HCT116 (cell line): ENCODE measurements at regions not wholly inside any gene's neighbourhood (a gene's known extent, or its start where the extent isn't known, plus 50 kb on each side); places are given as distances from the start of the nearest gene placed in this dataset.

Experiments used
- CBX3 ChIP-seq: IDR thresholded peaks from 2 replicates; pipeline ENCODE4 v1.6.1; 2012; ENCODE audit warnings: low read depth
- CEBPB ChIP-seq: IDR thresholded peaks from 2 replicates; pipeline ENCODE4 v1.6.1; 2012; ENCODE audit warnings: low read depth
- EZH2 ChIP-seq: fragments of 200-600 bp; sonication (generic); IDR thresholded peaks from 2 replicates; pipeline ENCODE4 v1.6.1; 2017; ENCODE audit warnings: antibody characterized with exemption, mixed run types
- POLR2AphosphoS5 ChIP-seq: IDR thresholded peaks from 2 replicates; pipeline ENCODE4 v1.6.1; 2011; ENCODE audit warnings: mild to moderate bottlenecking, low read depth, low read length, moderate library complexity
- RAD21 ChIP-seq: IDR thresholded peaks from 2 replicates; pipeline ENCODE4 v1.6.1; 2012; ENCODE audit warnings: low read depth, mild to moderate bottlenecking
- TF ChIP-seq, protein P1 (sequence below), 3 experiments: fragments of 200-600 bp in 1 of 3; sonication (generic) in 1 of 3; IDR thresholded peaks in 2 of 3; conservative IDR thresholded peaks in 1 of 3; 2 replicates each; pipeline ENCODE4 v1.5.1; 2012 to 2017; ENCODE audit warnings: low read depth in 2 of 3, low read length in 2 of 3, antibody characterized with exemption in 1 of 3, borderline replicate concordance in 1 of 3, control low read depth in 1 of 3, mild to moderate bottlenecking in 1 of 3, mixed read lengths in 1 of 3, mixed run types in 1 of 3, moderate library complexity in 1 of 3; ENCODE audit not compliant: insufficient read depth in 1 of 3
- TF ChIP-seq, protein P2 (sequence below): IDR thresholded peaks from 2 replicates; pipeline ENCODE4 v1.6.1; 2012; ENCODE audit warnings: low read depth

DNA sequence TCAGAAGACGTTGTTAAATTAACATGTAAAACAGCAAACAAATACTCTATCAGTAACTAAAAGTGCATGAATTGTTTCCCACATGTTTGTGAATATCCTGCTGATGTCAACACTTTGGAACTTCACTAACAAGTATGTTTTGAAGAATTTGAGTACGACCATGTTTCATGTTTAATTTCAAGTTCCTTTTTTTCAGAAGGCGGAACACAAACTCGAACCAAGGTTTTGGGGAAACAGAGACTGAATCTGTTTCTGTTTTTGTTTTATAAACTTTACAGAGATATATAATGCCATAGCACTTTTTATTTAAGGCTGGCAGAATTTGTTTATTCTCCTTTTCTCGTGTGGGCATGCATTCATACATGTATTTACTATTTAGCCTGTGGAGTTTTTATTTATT lies 509.3 kb upstream of the CITED2 start:
- TF ChIP-seq, protein P1, sequence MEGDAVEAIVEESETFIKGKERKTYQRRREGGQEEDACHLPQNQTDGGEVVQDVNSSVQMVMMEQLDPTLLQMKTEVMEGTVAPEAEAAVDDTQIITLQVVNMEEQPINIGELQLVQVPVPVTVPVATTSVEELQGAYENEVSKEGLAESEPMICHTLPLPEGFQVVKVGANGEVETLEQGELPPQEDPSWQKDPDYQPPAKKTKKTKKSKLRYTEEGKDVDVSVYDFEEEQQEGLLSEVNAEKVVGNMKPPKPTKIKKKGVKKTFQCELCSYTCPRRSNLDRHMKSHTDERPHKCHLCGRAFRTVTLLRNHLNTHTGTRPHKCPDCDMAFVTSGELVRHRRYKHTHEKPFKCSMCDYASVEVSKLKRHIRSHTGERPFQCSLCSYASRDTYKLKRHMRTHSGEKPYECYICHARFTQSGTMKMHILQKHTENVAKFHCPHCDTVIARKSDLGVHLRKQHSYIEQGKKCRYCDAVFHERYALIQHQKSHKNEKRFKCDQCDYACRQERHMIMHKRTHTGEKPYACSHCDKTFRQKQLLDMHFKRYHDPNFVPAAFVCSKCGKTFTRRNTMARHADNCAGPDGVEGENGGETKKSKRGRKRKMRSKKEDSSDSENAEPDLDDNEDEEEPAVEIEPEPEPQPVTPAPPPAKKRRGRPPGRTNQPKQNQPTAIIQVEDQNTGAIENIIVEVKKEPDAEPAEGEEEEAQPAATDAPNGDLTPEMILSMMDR (IDR thresholded peaks at IDR 0.05 in 2 of 3, conservative IDR thresholded peaks at IDR 0.05 in 1 of 3; ENCODE audit: borderline replicate concordance in 1 of 3, insufficient read depth in 1 of 3, low read depth in 2 of 3, low read length in 2 of 3), result no peak
- TF ChIP-seq EZH2, result no peak
- TF ChIP-seq RAD21, result no peak
- no peak for TF ChIP-seq POLR2AphosphoS5
- TF ChIP-seq CEBPB, result no peak
- TF ChIP-seq, protein P2, sequence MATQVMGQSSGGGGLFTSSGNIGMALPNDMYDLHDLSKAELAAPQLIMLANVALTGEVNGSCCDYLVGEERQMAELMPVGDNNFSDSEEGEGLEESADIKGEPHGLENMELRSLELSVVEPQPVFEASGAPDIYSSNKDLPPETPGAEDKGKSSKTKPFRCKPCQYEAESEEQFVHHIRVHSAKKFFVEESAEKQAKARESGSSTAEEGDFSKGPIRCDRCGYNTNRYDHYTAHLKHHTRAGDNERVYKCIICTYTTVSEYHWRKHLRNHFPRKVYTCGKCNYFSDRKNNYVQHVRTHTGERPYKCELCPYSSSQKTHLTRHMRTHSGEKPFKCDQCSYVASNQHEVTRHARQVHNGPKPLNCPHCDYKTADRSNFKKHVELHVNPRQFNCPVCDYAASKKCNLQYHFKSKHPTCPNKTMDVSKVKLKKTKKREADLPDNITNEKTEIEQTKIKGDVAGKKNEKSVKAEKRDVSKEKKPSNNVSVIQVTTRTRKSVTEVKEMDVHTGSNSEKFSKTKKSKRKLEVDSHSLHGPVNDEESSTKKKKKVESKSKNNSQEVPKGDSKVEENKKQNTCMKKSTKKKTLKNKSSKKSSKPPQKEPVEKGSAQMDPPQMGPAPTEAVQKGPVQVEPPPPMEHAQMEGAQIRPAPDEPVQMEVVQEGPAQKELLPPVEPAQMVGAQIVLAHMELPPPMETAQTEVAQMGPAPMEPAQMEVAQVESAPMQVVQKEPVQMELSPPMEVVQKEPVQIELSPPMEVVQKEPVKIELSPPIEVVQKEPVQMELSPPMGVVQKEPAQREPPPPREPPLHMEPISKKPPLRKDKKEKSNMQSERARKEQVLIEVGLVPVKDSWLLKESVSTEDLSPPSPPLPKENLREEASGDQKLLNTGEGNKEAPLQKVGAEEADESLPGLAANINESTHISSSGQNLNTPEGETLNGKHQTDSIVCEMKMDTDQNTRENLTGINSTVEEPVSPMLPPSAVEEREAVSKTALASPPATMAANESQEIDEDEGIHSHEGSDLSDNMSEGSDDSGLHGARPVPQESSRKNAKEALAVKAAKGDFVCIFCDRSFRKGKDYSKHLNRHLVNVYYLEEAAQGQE, result no peak
- TF ChIP-seq CBX3, result no peak
